ENCODE measurements at regions not wholly inside any gene's neighbourhood (a gene's known extent, or its start where the extent isn't known, plus 50 kb on each side); places are given as distances from the start of the nearest gene placed in this dataset.

DNA sequence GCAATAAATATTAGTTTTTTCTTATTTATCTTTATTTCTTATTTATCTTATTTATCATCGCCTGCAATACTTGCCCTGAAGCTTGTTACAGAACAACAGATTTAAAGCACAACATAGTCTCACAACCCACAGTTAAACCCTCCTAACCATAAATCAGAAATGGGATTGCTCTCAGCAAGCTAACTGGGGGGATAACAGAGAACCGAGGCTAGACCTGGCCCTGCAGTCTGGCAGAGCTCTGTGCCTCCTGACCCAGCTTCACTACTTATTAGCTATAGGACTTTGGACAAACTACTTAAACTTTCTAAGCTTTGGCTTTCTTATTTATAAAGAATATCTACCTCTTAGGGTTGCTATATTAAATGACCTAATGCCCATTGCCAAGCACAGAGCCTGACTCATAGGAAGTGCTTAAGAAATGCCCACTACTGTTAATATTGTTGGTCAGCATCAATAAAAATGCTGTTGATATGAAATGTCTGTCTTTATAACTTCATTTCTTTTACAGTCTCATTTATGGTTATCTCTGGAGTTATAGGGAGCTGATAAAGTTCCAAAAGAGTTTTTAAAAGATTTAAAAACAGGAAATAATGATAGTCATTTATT lies 87.9 kb upstream of the BEND6 start:
- TF ChIP-seq, protein P1, sequence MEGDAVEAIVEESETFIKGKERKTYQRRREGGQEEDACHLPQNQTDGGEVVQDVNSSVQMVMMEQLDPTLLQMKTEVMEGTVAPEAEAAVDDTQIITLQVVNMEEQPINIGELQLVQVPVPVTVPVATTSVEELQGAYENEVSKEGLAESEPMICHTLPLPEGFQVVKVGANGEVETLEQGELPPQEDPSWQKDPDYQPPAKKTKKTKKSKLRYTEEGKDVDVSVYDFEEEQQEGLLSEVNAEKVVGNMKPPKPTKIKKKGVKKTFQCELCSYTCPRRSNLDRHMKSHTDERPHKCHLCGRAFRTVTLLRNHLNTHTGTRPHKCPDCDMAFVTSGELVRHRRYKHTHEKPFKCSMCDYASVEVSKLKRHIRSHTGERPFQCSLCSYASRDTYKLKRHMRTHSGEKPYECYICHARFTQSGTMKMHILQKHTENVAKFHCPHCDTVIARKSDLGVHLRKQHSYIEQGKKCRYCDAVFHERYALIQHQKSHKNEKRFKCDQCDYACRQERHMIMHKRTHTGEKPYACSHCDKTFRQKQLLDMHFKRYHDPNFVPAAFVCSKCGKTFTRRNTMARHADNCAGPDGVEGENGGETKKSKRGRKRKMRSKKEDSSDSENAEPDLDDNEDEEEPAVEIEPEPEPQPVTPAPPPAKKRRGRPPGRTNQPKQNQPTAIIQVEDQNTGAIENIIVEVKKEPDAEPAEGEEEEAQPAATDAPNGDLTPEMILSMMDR (IDR thresholded peaks at IDR 0.05), result no peak
- TF ChIP-seq POLR2A (IDR thresholded peaks at IDR 0.05), result no peak

All from upper lobe of left lung (tissue), 4 donors.